ENCODE measurements at regions not wholly inside any gene's neighbourhood (a gene's known extent, or its start where the extent isn't known, plus 50 kb on each side); places are given as distances from the start of the nearest gene placed in this dataset.

GRCh38 chr12:63389211-63389610, 238.2 kb upstream of the AVPR1A start:
- Histone ChIP-seq H3K36me3 (ENCODE audit: control insufficient read depth in 2 of 2, extremely low read depth in 1 of 2, insufficient read depth in 2 of 2, low read length in 2 of 2) (no peaks in the 10 kb centered on the region), H3K27ac (ENCODE audit: insufficient read depth, low read depth, low read length) (no peak overlapping the region), H3K9me1 (replicated peaks; ENCODE audit: control insufficient read depth, extremely low read depth, insufficient read depth, low read length) (no peaks in the 10 kb centered on the region), H4K20me1 (replicated peaks; ENCODE audit: control insufficient read depth, extremely low read depth, insufficient read depth, low read length) (no peaks in the 10 kb centered on the region), H3K9ac (replicated peaks; ENCODE audit: extremely low read depth, insufficient read depth, low read length) (no peak overlapping the region), H3K4me2 (ENCODE audit: insufficient read depth, low read length) (no peak overlapping the region), H3K27me3 (ENCODE audit: control insufficient read depth in 2 of 2, insufficient read depth in 2 of 2, low read length in 2 of 2) (peaks cover 1 to 3% of the 10 kb centered on the region in 2 experiments), H3K9me3 (replicated peaks; ENCODE audit: control insufficient read depth, insufficient read depth, low read length) (no peaks in the 10 kb centered on the region), H3K4me1 (ENCODE audit: control insufficient read depth, extremely low read depth, insufficient read depth, low read length) (no peaks in the 10 kb centered on the region), H3K4me3 (replicated peaks in 1 of 3; ENCODE audit: insufficient read depth in 1 of 3, low read depth in 1 of 3, low read length in 3 of 3) (no peak overlapping the region), H3K79me2 (ENCODE audit: control insufficient read depth, insufficient read depth, low read length) (no peaks in the 10 kb centered on the region), H2AFZ (ENCODE audit: low read depth, low read length) (no peak overlapping the region)
- intact Hi-C loops (cut with micrococcal nuclease): no loop called here
- ChIA-PET CTCF (interaction anchor here (0.8 kb wide), 1 partner anchor 10 kb away, joined by 3 read pairs; no protein-coding TSS in a partner anchor), POLR2A (no interaction called here)
- BruUV-seq (replicated peaks): no TSS peak
- no peak for DNase-seq (ENCODE audit: low read depth, low spot score)
- TF ChIP-seq MYC (IDR thresholded peaks at IDR 0.05; ENCODE audit: low read depth, low read length) (no peak), FOS (IDR thresholded peaks at IDR 0.05; ENCODE audit: borderline replicate concordance, insufficient read depth, low read length) (no peak), POLR2AphosphoS5 (IDR thresholded peaks at IDR 0.05; ENCODE audit: insufficient read depth, low read depth, low read length) (no peak), GATA2 (IDR thresholded peaks at IDR 0.05; ENCODE audit: insufficient read depth, insufficient read length, low read depth, low read length) (no peak), MAX (IDR thresholded peaks at IDR 0.05; ENCODE audit: insufficient read depth, insufficient read length) (no peak), EZH2 (IDR thresholded peaks at IDR 0.05; ENCODE audit: borderline replicate concordance, low read depth, low read length, severe bottlenecking) (no peak), POLR2A (IDR thresholded peaks at IDR 0.05; ENCODE audit: low read depth, low read length) (no peak), CTCF (IDR thresholded peaks at IDR 0.05; ENCODE audit: extremely low read depth in 1 of 2, insufficient read depth in 1 of 2, low read depth in 1 of 2, low read length in 2 of 2) (no peak), JUN (IDR thresholded peaks at IDR 0.05; ENCODE audit: borderline replicate concordance, insufficient read depth, insufficient read length, low read depth) (no peak)
- dilution Hi-C loops (cut with MboI; ENCODE audit: extremely low pct_ligation_motif_present, low sequenced_read_pairs): no loop called here
- FAIRE-seq: no peak

All from endothelial cell of umbilical vein (primary cell).